ENCODE measurements at regions not wholly inside any gene's neighbourhood (a gene's known extent, or its start where the extent isn't known, plus 50 kb on each side); places are given as distances from the start of the nearest gene placed in this dataset.
"Not testable (repeated sequence)": the region's sequence is repeated elsewhere in the genome, so short reads cannot be mapped to it uniquely, and the experiment has no call there.

DNA sequence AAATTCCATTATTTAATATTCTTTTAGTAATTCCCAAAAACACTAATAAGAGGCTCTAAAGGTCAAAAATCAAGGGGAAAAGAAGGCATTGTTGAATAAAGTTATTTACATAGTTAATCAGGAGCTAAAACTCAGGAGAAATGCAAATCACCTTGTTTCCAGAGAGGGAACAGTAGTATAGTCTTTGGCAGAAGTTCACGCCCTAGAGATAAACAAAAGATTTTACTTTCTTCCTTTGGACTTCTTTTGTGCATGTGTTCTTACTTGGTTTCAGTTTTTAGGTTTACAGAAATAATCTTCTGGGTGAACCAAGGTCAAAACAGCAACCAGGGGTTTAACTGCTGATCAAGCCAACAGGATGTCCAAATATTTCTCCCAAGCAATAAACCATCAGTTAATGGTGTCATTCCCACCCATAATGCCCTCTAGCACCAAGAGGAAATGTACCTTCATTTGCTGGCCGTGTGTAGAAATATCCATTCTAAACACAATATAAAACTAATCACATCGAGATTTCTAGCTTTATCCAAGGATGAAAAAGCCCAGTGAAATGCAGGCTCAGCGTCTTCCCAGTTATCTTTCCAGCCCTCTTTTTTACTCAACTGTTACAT lies 518.8 kb upstream of the SOX9 start:
- TF ChIP-seq, protein P1, sequence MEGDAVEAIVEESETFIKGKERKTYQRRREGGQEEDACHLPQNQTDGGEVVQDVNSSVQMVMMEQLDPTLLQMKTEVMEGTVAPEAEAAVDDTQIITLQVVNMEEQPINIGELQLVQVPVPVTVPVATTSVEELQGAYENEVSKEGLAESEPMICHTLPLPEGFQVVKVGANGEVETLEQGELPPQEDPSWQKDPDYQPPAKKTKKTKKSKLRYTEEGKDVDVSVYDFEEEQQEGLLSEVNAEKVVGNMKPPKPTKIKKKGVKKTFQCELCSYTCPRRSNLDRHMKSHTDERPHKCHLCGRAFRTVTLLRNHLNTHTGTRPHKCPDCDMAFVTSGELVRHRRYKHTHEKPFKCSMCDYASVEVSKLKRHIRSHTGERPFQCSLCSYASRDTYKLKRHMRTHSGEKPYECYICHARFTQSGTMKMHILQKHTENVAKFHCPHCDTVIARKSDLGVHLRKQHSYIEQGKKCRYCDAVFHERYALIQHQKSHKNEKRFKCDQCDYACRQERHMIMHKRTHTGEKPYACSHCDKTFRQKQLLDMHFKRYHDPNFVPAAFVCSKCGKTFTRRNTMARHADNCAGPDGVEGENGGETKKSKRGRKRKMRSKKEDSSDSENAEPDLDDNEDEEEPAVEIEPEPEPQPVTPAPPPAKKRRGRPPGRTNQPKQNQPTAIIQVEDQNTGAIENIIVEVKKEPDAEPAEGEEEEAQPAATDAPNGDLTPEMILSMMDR (IDR thresholded peaks at IDR 0.05) = no peak
- TF ChIP-seq POLR2A (IDR thresholded peaks at IDR 0.05) = no peak
- no peaks in the 10 kb centered on the region for H3K4me1 ChIP-seq
- H3K36me3 ChIP-seq = no peaks in the 10 kb centered on the region
- intact Hi-C loops (cut with DNase I) = no loop called here
- WGBS (ENCODE audit: insufficient coverage, low coverage, low lambda C conversion rate, missing lambda C conversion rate) = 66% methylated on average over 4 of the region's 4 CpGs
- no peak overlapping the region for H3K27ac ChIP-seq
- H3K27me3 ChIP-seq = no peaks in the 10 kb centered on the region
- H3K9me3 ChIP-seq = no peaks in the 10 kb centered on the region
- no peak for ATAC-seq
- no peak overlapping the region for H3K4me3 ChIP-seq
- no peak for DNase-seq

DNA sequence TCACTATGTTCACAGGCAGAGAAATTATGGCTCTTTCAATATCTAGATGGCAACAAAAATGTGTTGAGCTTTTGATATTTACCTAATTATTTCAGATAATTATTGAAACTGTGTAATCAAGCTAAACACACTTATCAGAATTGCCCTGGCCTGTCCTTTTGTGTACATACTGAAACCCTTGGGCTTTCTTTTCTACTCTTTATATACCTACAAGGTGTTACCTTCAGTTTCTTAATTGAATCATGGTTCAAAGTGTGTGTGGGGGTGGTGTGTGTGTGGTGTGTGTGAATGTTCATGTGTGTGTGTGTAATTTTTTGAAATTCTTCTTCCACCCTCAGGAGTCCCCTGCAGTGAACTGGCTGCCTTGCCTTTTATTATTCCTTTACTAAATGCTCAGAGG lies 506.8 kb upstream of the SOX9 start:
- no peak overlapping the region for H3K4me3 ChIP-seq
- H3K27me3 ChIP-seq = no peaks in the 10 kb centered on the region
- no peak overlapping the region for H3K27ac ChIP-seq
- no peak for DNase-seq
- H3K36me3 ChIP-seq = no peaks in the 10 kb centered on the region
- TF ChIP-seq POLR2A (IDR thresholded peaks at IDR 0.05) = no peak
- TF ChIP-seq, protein P1 (IDR thresholded peaks at IDR 0.05) = no peak
- no peaks in the 10 kb centered on the region for H3K4me1 ChIP-seq
- H3K9me3 ChIP-seq = no peaks in the 10 kb centered on the region
- ATAC-seq = no peak
- intact Hi-C loops (cut with DNase I) = no loop called here

GRCh38 chr17:71615820-71616219 lies 505.0 kb upstream of the SOX9 start:
- no peak for TF ChIP-seq POLR2A (IDR thresholded peaks at IDR 0.05)
- TF ChIP-seq, protein P1 (IDR thresholded peaks at IDR 0.05) = no peak

DNA sequence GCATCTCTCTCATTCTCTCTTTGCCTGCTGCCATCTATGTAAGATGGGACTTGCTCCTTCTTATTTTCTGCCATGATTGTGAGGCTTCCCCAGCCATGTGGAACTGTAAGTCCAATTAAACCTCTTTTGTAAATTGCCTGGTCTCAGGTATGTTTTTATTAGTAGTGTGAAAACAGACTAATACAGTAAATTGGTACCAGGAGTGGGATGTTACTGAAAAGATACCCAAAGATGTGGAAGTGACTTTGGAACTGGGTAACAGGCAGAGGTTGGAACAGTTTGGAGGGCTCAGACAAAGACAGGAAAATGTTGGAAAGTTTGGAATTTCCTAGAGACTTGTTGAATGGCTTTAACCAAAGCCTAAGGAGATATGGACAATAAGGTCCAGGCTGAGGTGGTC lies 503.1 kb upstream of the SOX9 start:
- H3K9me3 ChIP-seq; H3K4me1 ChIP-seq; DNase-seq; H3K27me3 ChIP-seq; ATAC-seq; H3K27ac ChIP-seq; H3K36me3 ChIP-seq; intact Hi-C loops (cut with DNase I); H3K4me3 ChIP-seq: not testable (repeated sequence)

More at GRCh38 chr17:71615820-71616219, 505.0 kb upstream of the SOX9 start:
- Histone ChIP-seq H3K27me3 (no peaks in the 10 kb centered on the region), H3K36me3 (no peaks in the 10 kb centered on the region), H3K4me3 (no peak overlapping the region), H3K27ac (no peak overlapping the region), H3K4me1 (no peaks in the 10 kb centered on the region), H3K9me3 (no peaks in the 10 kb centered on the region)
- 48% methylated on average over 4 of the region's 4 CpGs for WGBS (ENCODE audit: insufficient coverage, low coverage, low lambda C conversion rate, missing lambda C conversion rate)
- DNase-seq (no peak), ATAC-seq (no peak)
- intact Hi-C loops (cut with DNase I) = no loop called here

DNA sequence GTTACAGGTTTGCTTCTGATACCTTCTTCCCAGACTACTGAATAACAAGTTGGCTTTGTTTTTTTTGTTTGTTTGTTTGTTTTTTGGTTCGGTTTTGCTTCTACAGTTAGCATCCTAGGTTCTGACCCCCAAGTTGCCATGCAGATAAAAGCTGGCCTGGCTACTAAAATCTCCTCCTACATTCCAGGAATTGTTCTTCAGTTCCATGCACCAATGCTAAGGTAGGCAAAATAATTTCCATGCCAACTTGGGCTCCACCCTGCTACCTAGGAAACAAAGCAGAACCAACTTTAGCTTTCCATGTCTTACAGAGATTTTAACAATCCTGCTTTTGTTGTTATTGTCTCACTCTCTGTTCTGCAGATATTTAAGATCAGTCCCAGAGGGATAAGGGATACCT lies 495.5 kb upstream of the SOX9 start:
- 24% methylated on average over 1 of the region's 1 CpG for WGBS (ENCODE audit: insufficient coverage, low coverage, low lambda C conversion rate, missing lambda C conversion rate)
- intact Hi-C loops (cut with DNase I) = no loop called here

More for the DNA sequence above, 495.5 kb upstream of the SOX9 start:
- no peak for ATAC-seq
- H3K36me3 ChIP-seq = no peaks in the 10 kb centered on the region
- no peak overlapping the region for H3K27ac ChIP-seq
- DNase-seq = no peak
- H3K4me1 ChIP-seq = no peaks in the 10 kb centered on the region
- H3K27me3 ChIP-seq = no peaks in the 10 kb centered on the region
- TF ChIP-seq, protein P1 (IDR thresholded peaks at IDR 0.05) = no peak
- TF ChIP-seq POLR2A (IDR thresholded peaks at IDR 0.05) = no peak
- no peak overlapping the region for H3K4me3 ChIP-seq
- H3K9me3 ChIP-seq = no peaks in the 10 kb centered on the region
